ACC112 (cell line): ENCODE measurements at regions not wholly inside any gene's neighbourhood (a gene's known extent, or its start where the extent isn't known, plus 50 kb on each side); places are given as distances from the start of the nearest gene placed in this dataset.

Experiments
- H2AFZ ChIP-seq: fragments of 200-600 bp; sonication (generic); one replicate; pipeline ENCODE4 v1.6.0; 2017; ENCODE audit warnings: antibody characterized with exemption, low read length; ENCODE audit not compliant: unreplicated experiment
- H3K27ac ChIP-seq: fragments of 200-600 bp; sonication (generic); 2 replicates; pipeline ENCODE4 v1.5.1; 2014; ENCODE audit warnings: low read depth, mild to moderate bottlenecking, antibody characterized with exemption, low read length, moderate library complexity
- H3K27me3 ChIP-seq: fragments of 200-600 bp; sonication (generic); 2 replicates; pipeline ENCODE4 v1.6.1; 2014; ENCODE audit warnings: mild to moderate bottlenecking, antibody characterized with exemption, low read length, moderate library complexity, mixed read lengths; ENCODE audit not compliant: insufficient read depth
- H3K36me3 ChIP-seq: fragments of 200-600 bp; sonication (generic); 2 replicates; pipeline ENCODE4 v1.6.1; 2016; ENCODE audit warnings: mild to moderate bottlenecking, antibody characterized with exemption, low read length, moderate library complexity, mixed read lengths; ENCODE audit not compliant: insufficient read depth
- H3K4me1 ChIP-seq: fragments of 200-600 bp; sonication (generic); one replicate; pipeline ENCODE4 v1.6.1; 2016; ENCODE audit warnings: low read length, mixed read lengths; ENCODE audit not compliant: insufficient read depth, unreplicated experiment, control insufficient read depth
- H3K4me3 ChIP-seq: fragments of 200-600 bp; sonication (generic); 2 replicates; pipeline ENCODE4 v1.5.1; 2014; ENCODE audit warnings: mild to moderate bottlenecking, low read depth, low read length
- H3K79me2 ChIP-seq: fragments of 200-600 bp; sonication (generic); one replicate; pipeline ENCODE4 v1.6.0; 2016; ENCODE audit warnings: low read length; ENCODE audit not compliant: control insufficient read depth, unreplicated experiment, insufficient read depth

DNA sequence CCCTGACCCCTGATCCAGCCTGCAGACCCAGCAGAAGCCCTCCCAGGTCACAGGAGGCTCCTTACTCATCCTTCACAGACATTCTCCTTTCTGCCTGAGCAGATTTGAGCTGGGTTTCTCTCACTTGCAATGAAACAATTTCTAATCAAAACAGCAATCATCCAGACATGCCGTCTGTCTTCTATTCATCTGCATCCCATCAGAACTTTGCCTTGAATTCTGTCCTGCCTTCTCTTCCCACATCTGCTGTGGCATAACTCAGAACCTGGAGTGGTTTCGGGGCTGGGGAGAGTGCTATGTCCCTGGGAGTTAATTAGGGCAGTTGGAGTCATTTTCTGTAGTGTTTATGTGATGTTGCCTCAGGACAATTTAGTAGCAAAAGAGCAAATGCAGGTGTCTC, 278.6 kb downstream of the CBLN1 start:
- H3K4me3 ChIP-seq: no peak overlapping the region
- no peak overlapping the region for H2AFZ ChIP-seq
- H3K27ac ChIP-seq: no peak overlapping the region
- H3K4me1 ChIP-seq: no peaks in the 10 kb centered on the region
- H3K36me3 ChIP-seq: no peaks in the 10 kb centered on the region
- H3K27me3 ChIP-seq: no peaks in the 10 kb centered on the region
- no peaks in the 10 kb centered on the region for H3K79me2 ChIP-seq

DNA sequence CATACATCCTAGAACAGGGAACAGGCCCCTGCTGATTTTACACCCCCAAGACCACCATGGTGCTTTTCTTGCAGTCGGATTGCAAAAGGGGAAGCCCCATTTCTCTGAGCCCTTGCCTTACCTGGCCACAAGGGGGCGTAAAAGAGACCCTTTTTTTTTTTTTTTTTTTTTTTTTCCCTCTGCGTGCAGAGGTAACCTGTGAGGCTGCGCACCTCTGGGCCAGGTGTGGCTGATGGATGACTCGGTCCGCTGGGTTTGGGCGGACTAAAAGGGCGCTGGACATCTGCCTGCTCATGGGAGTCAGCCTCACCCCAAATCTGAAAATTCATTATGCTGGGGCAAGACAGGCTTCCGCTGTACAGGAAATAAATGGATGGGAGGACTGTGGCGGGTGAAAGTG, 281.0 kb downstream of the CBLN1 start:
- H3K27me3 ChIP-seq: no peaks in the 10 kb centered on the region
- no peaks in the 10 kb centered on the region for H3K4me1 ChIP-seq
- H3K79me2 ChIP-seq: no peaks in the 10 kb centered on the region
- H3K27ac ChIP-seq: no peak overlapping the region
- no peak overlapping the region for H2AFZ ChIP-seq
- H3K36me3 ChIP-seq: no peaks in the 10 kb centered on the region
- H3K4me3 ChIP-seq: no peak overlapping the region

DNA sequence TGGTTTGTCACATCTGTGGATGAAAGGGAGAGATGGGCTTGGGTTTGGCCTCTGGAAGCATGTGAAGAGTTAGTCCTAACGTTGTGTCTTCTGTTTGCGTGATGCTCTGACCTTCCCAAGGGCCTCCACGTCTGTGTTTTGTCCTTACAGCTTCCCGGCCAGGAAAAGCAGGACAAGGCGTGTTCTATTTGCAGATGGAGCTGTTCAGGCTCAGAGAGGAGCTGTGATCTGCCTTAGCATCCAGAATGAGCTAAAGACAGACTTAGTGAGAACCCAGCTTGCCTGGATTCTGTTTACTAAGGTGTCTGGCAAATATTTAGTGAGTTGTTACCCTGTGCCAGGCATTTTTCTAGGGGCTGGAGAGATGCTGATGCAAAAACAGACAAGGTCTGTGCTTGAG, 282.1 kb downstream of the CBLN1 start:
- Histone ChIP-seq H2AFZ (no peak overlapping the region), H3K27ac (no peak overlapping the region), H3K4me1 (no peaks in the 10 kb centered on the region), H3K79me2 (no peaks in the 10 kb centered on the region), H3K36me3 (no peaks in the 10 kb centered on the region), H3K4me3 (no peak overlapping the region), H3K27me3 (no peaks in the 10 kb centered on the region)

DNA sequence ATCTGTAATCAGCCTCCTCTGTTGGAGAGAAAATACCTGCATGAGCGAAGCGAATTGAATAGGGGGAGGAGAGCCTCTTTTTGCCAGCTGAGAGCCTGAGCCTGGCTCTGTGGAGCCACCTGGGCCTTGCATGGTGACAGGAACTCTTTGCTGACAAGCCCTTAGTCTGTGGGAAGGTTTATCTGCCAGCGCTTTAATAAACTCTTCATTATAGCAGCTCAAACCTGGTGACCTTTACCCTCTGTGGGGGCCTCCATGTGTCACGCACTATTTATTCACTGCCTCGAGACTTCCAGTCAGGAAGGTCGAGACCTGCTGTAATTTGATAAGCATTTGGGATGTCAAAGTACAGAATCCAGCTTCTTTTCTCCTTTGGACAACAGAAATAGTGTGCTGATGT, 282.6 kb downstream of the CBLN1 start:
- H3K36me3 ChIP-seq: no peaks in the 10 kb centered on the region
- no peak overlapping the region for H2AFZ ChIP-seq
- no peaks in the 10 kb centered on the region for H3K79me2 ChIP-seq
- H3K4me3 ChIP-seq: no peak overlapping the region
- H3K4me1 ChIP-seq: no peaks in the 10 kb centered on the region
- H3K27ac ChIP-seq: no peak overlapping the region
- no peaks in the 10 kb centered on the region for H3K27me3 ChIP-seq

DNA sequence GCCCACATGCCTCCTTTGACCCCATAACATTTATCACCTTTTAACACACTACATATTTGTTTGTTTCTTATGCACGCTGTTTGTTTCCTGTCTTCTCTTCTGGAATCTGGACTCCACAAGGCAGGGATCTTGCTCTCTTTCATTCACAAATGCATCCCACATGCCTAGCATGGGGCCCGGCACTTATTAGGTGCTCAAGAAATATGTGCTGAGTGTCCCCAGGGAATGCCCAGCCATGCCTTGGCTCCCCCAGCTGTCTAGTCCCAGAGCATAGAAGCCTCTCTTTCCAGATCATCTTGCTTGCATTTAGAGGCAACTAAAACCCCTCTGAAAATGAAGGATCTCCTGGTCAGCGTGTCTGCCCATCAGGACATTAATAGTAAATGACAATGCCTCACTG, 283.7 kb downstream of the CBLN1 start:
- H3K36me3 ChIP-seq: no peaks in the 10 kb centered on the region
- H3K4me1 ChIP-seq: no peaks in the 10 kb centered on the region
- H3K27me3 ChIP-seq: no peaks in the 10 kb centered on the region
- no peak overlapping the region for H2AFZ ChIP-seq
- H3K79me2 ChIP-seq: no peaks in the 10 kb centered on the region
- no peak overlapping the region for H3K27ac ChIP-seq
- no peak overlapping the region for H3K4me3 ChIP-seq

DNA sequence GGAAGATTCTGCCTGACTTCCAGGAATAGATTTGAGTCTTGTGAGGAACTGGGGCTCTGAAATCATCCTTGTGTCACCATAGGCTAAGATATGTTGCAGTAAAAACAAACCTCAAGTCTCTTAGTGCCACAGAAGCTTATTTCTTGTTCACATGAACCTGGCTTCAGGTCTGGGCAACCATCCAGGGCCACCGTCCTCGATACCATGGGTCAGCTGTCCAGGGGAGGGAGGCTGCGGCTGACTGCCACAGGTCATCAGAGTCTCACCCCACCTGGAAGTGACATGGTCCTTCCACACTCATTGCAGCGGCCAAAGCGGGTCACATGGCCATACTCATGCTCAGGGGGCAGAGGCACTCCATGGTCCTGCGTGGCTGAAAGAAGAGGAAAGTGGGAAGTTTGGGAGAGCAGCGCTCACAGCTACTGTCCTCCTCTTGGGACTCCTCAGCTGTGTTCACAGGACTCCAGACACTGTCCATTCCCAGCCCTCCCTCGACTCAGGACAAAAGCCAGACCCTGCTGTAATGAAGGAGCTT, 284.5 kb downstream of the CBLN1 start:
- Histone ChIP-seq H3K36me3 (no peaks in the 10 kb centered on the region), H3K4me1 (no peaks in the 10 kb centered on the region), H3K27ac (no peak overlapping the region), H3K27me3 (no peaks in the 10 kb centered on the region), H3K79me2 (no peaks in the 10 kb centered on the region), H2AFZ (no peak overlapping the region), H3K4me3 (no peak overlapping the region)

DNA sequence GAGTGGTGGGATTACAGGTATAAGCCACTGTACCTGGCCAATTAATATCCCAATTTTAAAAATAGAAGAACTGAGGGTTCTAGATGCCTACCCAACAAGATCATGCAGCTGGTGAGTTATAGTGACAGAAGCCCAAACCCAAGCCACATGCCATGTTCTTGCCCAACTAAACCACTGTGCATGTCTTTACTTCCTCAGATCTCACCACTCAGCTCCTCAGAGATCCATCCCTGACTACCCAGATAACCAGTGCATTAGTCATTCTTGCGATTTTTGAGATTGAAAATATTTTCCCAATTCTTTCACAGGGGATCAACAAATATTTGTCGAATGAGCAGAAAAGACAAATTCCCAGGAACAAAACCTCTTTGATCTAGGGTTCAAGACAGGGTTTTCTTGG, 303.1 kb downstream of the CBLN1 start:
- no peak overlapping the region for H3K27ac ChIP-seq
- no peaks in the 10 kb centered on the region for H3K36me3 ChIP-seq
- H3K4me1 ChIP-seq: no peaks in the 10 kb centered on the region
- H3K79me2 ChIP-seq: no peaks in the 10 kb centered on the region
- H3K4me3 ChIP-seq: no peak overlapping the region
- H2AFZ ChIP-seq: no peak overlapping the region
- H3K27me3 ChIP-seq: no peaks in the 10 kb centered on the region

DNA sequence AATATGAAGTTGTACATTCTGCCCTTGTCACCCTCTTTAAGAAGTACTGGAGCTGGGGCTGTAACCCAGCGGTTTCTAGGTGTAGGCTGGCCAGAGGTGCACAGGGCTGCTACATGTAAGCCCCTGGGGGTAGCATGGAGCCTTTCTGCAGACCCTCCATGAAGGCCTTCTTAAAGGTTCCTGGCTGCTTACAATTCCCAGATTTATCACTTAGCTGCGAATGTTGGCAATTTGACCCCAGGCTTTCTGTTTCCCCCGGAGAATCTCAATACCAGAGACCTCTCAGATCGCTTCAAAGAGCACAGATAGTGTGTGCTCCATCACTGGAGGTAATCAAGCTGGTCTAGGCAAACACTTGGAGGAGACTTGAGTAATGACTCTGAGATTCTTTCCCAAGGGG, 309.4 kb downstream of the CBLN1 start:
- Histone ChIP-seq H3K27ac (no peak overlapping the region), H3K4me3 (no peak overlapping the region), H2AFZ (no peak overlapping the region)

DNA sequence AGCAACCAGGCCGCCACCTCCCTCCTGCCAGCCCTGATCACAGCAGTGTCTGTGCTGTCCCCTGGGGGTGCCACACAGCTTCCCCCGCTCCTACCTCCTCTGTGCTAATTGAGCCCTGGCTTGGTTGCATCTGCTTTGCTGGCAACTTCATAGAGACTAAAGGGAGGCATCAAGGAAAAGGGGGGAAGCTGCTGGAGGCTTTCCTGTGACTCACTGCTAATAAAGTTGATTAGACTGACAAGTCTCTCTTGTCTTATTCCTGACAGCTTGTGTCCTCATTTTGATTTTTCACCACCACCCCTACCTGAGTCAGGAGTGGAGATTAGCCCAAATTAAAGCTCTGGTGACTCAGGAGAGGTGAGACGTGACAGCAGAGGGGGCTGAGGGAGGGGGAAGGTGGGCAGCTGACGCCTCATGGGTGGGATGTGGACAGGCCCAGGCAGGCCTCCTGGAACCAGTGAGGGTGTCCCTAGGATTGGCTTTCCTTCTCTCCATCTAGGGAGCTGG, 310.0 kb downstream of the CBLN1 start:
- Histone ChIP-seq H3K79me2 (no peaks in the 10 kb centered on the region), H3K4me1 (no peaks in the 10 kb centered on the region), H3K36me3 (no peaks in the 10 kb centered on the region), H3K4me3 (no peak overlapping the region), H3K27me3 (no peaks in the 10 kb centered on the region), H2AFZ (no peak overlapping the region), H3K27ac (no peak overlapping the region)

More for the DNA sequence above, 309.4 kb downstream of the CBLN1 start:
- no peaks in the 10 kb centered on the region for H3K79me2 ChIP-seq
- H3K4me1 ChIP-seq: no peaks in the 10 kb centered on the region
- H3K36me3 ChIP-seq: no peaks in the 10 kb centered on the region
- H3K27me3 ChIP-seq: no peaks in the 10 kb centered on the region

DNA sequence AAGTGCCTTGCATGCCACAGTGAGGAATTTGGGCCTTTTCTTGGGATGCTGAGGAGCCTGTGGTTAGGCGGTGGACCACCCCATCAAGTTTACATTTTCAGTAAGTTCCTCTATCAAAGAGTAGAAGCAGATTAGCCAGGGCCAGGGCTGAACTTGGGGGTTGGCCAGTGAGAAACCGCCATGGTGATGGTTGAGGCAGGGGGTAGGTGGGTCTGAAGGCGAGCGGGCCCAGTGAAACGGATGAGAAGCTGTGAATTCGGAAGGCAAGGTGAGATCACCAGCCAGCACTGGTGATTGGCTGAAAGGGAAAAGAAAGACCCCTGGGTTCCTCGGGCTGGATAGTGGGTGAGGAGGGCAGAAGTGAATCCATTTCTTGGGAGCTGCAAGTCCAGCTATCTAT, 311.4 kb downstream of the CBLN1 start:
- Histone ChIP-seq H3K4me1 (no peaks in the 10 kb centered on the region), H2AFZ (no peak overlapping the region), H3K79me2 (no peaks in the 10 kb centered on the region), H3K27ac (no peak overlapping the region), H3K36me3 (no peaks in the 10 kb centered on the region), H3K27me3 (no peaks in the 10 kb centered on the region), H3K4me3 (no peak overlapping the region)

DNA sequence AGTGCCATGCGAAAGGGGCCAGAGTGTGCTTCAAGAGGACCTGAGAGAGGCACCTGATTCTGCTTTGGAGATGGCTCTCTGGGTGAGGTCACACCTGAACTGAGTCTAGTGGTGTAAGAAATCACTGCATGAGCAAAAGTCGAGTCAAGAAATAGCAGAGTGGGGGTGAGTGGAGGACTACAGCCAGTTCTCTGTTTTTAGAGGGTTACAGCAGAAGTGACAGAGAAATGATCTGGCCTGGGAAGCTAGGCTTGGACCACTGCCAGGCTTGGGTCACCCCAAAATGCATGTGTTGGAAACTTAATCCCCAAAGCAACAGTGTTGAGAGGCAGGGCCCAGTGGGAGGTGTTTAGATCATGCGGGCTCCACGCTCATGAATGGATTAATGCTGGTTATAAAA, 312.0 kb downstream of the CBLN1 start:
- Histone ChIP-seq H3K4me1 (no peaks in the 10 kb centered on the region), H3K27ac (no peak overlapping the region), H3K4me3 (no peak overlapping the region), H3K36me3 (no peaks in the 10 kb centered on the region), H3K27me3 (no peaks in the 10 kb centered on the region), H2AFZ (no peak overlapping the region), H3K79me2 (no peaks in the 10 kb centered on the region)
